ENCODE measurements at regions not wholly inside any gene's neighbourhood (a gene's known extent, or its start where the extent isn't known, plus 50 kb on each side); places are given as distances from the start of the nearest gene placed in this dataset.

DNA sequence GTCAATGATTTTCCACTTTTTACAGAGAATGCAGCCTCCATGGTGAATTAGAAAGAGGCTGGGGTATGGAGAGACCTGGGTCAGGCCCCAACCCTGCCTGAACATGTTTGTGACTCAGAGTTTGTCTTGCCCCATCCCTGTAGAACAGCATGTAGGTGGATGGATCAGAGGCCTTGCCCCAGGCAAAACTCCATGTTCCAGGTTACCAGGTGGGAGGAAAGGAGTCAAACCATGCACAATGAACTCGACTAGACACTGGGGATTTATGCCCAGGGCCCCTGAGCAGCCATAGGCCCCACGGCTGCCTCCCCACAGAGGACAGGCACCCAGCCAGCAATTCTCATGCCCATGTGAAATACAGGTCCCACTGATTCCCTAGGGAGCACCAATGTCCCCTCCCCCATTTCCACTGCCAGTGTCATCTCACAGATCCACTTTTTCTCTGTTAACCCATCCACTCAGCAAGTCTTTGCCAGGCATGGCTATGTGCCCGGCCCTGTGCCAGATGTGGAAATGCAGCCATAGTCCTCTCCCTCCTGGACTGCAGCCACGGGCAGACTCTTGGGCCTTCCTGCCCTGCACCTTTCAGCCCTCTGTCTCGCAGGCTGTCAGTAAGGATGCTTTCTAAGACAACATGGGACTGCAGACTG lies 737.8 kb upstream of the HS6ST1 start:
- BruUV-seq (replicated peaks) = no TSS peak
- Histone ChIP-seq H3K9me3 (ENCODE audit: insufficient read depth, low read depth) (no peaks in the 10 kb centered on the region), H2AFZ (no peak overlapping the region), H3K79me2 (ENCODE audit: low read depth) (no peaks in the 10 kb centered on the region), H3K4me1 (replicated peaks; ENCODE audit: insufficient read depth) (no peaks in the 10 kb centered on the region), H3K9me2 (ENCODE audit: insufficient read depth) (no peaks in the 10 kb centered on the region), H3K4me3 (no peak overlapping the region), H3K27me3 (ENCODE audit: insufficient read depth, low read depth) (peaks cover 37% of the 10 kb centered on the region; the same call in 1 of the 2 replicates), H3K27ac (no peak overlapping the region), H3K36me3 (ENCODE audit: low read depth) (no peaks in the 10 kb centered on the region), H4K20me1 (ENCODE audit: insufficient read depth) (no peaks in the 10 kb centered on the region), H3F3A (ENCODE audit: insufficient read depth, low read depth) (no peaks in the 10 kb centered on the region), H3K4me2 (no peak overlapping the region)
- POLR2A ChIA-PET (ENCODE audit: unreplicated experiment) = no interaction called here
- intact Hi-C loops (cut with micrococcal nuclease; ENCODE audit: unreplicated experiment) = no loop called here
- CTCF ChIA-PET = no interaction called here
- no peak for DNase-seq
- TF ChIP-seq, protein P1, sequence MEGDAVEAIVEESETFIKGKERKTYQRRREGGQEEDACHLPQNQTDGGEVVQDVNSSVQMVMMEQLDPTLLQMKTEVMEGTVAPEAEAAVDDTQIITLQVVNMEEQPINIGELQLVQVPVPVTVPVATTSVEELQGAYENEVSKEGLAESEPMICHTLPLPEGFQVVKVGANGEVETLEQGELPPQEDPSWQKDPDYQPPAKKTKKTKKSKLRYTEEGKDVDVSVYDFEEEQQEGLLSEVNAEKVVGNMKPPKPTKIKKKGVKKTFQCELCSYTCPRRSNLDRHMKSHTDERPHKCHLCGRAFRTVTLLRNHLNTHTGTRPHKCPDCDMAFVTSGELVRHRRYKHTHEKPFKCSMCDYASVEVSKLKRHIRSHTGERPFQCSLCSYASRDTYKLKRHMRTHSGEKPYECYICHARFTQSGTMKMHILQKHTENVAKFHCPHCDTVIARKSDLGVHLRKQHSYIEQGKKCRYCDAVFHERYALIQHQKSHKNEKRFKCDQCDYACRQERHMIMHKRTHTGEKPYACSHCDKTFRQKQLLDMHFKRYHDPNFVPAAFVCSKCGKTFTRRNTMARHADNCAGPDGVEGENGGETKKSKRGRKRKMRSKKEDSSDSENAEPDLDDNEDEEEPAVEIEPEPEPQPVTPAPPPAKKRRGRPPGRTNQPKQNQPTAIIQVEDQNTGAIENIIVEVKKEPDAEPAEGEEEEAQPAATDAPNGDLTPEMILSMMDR (conservative IDR thresholded peaks at IDR 0.05) = no peak
- TF ChIP-seq EZH2 (IDR thresholded peaks at IDR 0.05; ENCODE audit: low read depth) = no peak

DNA sequence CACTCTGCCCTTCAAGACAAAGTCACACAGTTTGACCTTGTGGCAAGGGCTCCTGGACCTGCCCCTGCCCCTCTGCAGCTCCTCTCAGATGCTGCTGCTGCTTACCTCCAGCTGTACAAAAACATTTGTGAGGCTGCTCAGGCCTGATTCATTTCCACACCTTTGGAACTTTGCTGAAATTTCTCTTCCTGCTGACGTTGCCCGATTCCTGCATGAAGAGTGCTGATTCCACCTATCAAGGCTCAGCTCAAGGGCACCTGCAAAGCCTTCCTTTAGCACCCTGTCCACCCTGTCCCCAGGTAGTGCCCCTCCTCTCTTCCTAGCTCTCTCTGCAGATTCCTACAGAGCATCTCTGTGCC lies 738.3 kb upstream of the HS6ST1 start:
- no TSS peak for BruUV-seq (replicated peaks)
- Histone ChIP-seq H3K4me3 (no peak overlapping the region), H2AFZ (no peak overlapping the region), H3K36me3 (ENCODE audit: low read depth) (no peaks in the 10 kb centered on the region), H3K79me2 (ENCODE audit: low read depth) (no peaks in the 10 kb centered on the region), H3K9me2 (ENCODE audit: insufficient read depth) (no peaks in the 10 kb centered on the region), H4K20me1 (ENCODE audit: insufficient read depth) (no peaks in the 10 kb centered on the region), H3K4me2 (no peak overlapping the region), H3K4me1 (replicated peaks; ENCODE audit: insufficient read depth) (no peaks in the 10 kb centered on the region), H3K27ac (no peak overlapping the region), H3K9me3 (ENCODE audit: insufficient read depth, low read depth) (no peaks in the 10 kb centered on the region), H3F3A (ENCODE audit: insufficient read depth, low read depth) (no peaks in the 10 kb centered on the region), H3K27me3 (ENCODE audit: insufficient read depth, low read depth) (peaks cover 37% of the 10 kb centered on the region; the same call in 1 of the 2 replicates)
- no peak for DNase-seq
- ChIA-PET CTCF (no interaction called here), POLR2A (ENCODE audit: unreplicated experiment) (no interaction called here)
- intact Hi-C loops (cut with micrococcal nuclease; ENCODE audit: unreplicated experiment) = no loop called here
- no peak for TF ChIP-seq EZH2 (IDR thresholded peaks at IDR 0.05; ENCODE audit: low read depth)
- TF ChIP-seq, protein P1 (conservative IDR thresholded peaks at IDR 0.05) = no peak

DNA sequence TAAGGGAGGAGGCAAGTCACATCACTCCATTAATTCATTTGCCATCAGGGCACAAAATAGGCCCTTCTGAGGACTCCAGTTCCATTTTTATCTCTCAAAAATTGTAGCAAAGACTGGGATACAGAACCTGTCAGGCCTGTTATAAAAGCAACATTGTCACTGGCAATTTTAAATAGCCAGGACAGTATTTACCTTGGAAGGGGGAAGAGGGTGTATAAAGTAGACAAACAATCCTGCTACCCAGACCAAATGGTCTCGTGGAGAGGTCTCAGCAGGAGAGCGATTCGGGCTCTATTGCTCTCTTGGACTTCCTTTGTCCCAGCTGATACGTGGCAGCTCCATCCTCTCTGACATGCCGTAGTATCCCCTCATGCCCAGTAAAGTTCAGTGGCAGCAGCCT lies 740.3 kb upstream of the HS6ST1 start:
- no peaks in the 10 kb centered on the region for H3K9me2 ChIP-seq (ENCODE audit: insufficient read depth)
- no TSS peak for BruUV-seq (replicated peaks)
- no peak overlapping the region for H3K4me2 ChIP-seq
- H3F3A ChIP-seq (ENCODE audit: insufficient read depth, low read depth) = no peaks in the 10 kb centered on the region
- CTCF ChIA-PET = no interaction called here
- H3K27ac ChIP-seq = no peak overlapping the region
- H3K9me3 ChIP-seq (ENCODE audit: insufficient read depth, low read depth) = no peaks in the 10 kb centered on the region
- H2AFZ ChIP-seq = no peak overlapping the region
- H3K79me2 ChIP-seq (ENCODE audit: low read depth) = no peaks in the 10 kb centered on the region
- peaks cover 37% of the 10 kb centered on the region; the same call in 1 of the 2 replicates for H3K27me3 ChIP-seq (ENCODE audit: insufficient read depth, low read depth)
- DNase-seq = no peak
- H3K4me3 ChIP-seq = no peak overlapping the region
- POLR2A ChIA-PET (ENCODE audit: unreplicated experiment) = no interaction called here
- H3K4me1 ChIP-seq (replicated peaks; ENCODE audit: insufficient read depth) = no peaks in the 10 kb centered on the region
- no peaks in the 10 kb centered on the region for H3K36me3 ChIP-seq (ENCODE audit: low read depth)
- H4K20me1 ChIP-seq (ENCODE audit: insufficient read depth) = no peaks in the 10 kb centered on the region
- no peak for TF ChIP-seq EZH2 (IDR thresholded peaks at IDR 0.05; ENCODE audit: low read depth)
- TF ChIP-seq, protein P1 (conservative IDR thresholded peaks at IDR 0.05) = no peak
- intact Hi-C loops (cut with micrococcal nuclease; ENCODE audit: unreplicated experiment) = no loop called here
